ENCODE measurements at regions not wholly inside any gene's neighbourhood (a gene's known extent, or its start where the extent isn't known, plus 50 kb on each side); places are given as distances from the start of the nearest gene placed in this dataset.
"Not testable (repeated sequence)": the region's sequence is repeated elsewhere in the genome, so short reads cannot be mapped to it uniquely, and the experiment has no call there.

GRCh38 chr9:75459311-75459710 lies 371.0 kb downstream of the OSTF1 start:
- not testable (repeated sequence) for TF ChIP-seq CTCF (conservative IDR thresholded peaks at IDR 0.05); EZH2 (IDR thresholded peaks at IDR 0.05; ENCODE audit: low read depth)
